Loucy (cell line): ENCODE measurements at regions not wholly inside any gene's neighbourhood (a gene's known extent, or its start where the extent isn't known, plus 50 kb on each side); places are given as distances from the start of the nearest gene placed in this dataset.

Experiments
- EZH2phosphoT487 ChIP-seq: fragments of 200-600 bp; IDR thresholded peaks from 2 replicates; pipeline ENCODE4 v1.6.1; 2018; ENCODE audit warnings: antibody characterized with exemption, mild to moderate bottlenecking, moderate library complexity, borderline replicate concordance
- TF ChIP-seq, protein P1 (sequence below): fragments of 200-600 bp; sonication (generic); conservative IDR thresholded peaks from 2 replicates; pipeline ENCODE4 v1.5.1; 2014; ENCODE audit warnings: mild to moderate bottlenecking, antibody characterized with exemption, low read length

GRCh38 chr6:115691433-115691832 lies 369.3 kb downstream of the FRK start:
- TF ChIP-seq, protein P1, sequence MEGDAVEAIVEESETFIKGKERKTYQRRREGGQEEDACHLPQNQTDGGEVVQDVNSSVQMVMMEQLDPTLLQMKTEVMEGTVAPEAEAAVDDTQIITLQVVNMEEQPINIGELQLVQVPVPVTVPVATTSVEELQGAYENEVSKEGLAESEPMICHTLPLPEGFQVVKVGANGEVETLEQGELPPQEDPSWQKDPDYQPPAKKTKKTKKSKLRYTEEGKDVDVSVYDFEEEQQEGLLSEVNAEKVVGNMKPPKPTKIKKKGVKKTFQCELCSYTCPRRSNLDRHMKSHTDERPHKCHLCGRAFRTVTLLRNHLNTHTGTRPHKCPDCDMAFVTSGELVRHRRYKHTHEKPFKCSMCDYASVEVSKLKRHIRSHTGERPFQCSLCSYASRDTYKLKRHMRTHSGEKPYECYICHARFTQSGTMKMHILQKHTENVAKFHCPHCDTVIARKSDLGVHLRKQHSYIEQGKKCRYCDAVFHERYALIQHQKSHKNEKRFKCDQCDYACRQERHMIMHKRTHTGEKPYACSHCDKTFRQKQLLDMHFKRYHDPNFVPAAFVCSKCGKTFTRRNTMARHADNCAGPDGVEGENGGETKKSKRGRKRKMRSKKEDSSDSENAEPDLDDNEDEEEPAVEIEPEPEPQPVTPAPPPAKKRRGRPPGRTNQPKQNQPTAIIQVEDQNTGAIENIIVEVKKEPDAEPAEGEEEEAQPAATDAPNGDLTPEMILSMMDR, result no peak
- TF ChIP-seq EZH2phosphoT487, result no peak
